Subcutaneous abdominal adipose tissue (tissue), 5 donors: ENCODE measurements at regions not wholly inside any gene's neighbourhood (a gene's known extent, or its start where the extent isn't known, plus 50 kb on each side); places are given as distances from the start of the nearest gene placed in this dataset.
"Not testable (repeated sequence)": the region's sequence is repeated elsewhere in the genome, so short reads cannot be mapped to it uniquely, and the experiment has no call there.

Experiments
- H3K27ac ChIP-seq: one replicate; pipeline ENCODE4 v1.7.0; 2013; ENCODE audit warnings: low read depth, mild to moderate bottlenecking, inconsistent platforms, low read length, moderate library complexity
- H3K27me3 ChIP-seq, 5 donors: one replicate each; pipeline ENCODE4 v1.7.0; 2013; ENCODE audit warnings: low read length in 5 of 5, inconsistent platforms in 1 of 5; ENCODE audit not compliant: control insufficient read depth in 5 of 5, insufficient read depth in 4 of 5
- H3K36me3 ChIP-seq, 5 donors: one replicate each; pipeline ENCODE4 v1.7.0; 2013; ENCODE audit warnings: low read length in 5 of 5; ENCODE audit not compliant: control insufficient read depth in 5 of 5, insufficient read depth in 5 of 5
- H3K4me1 ChIP-seq, 5 donors: one replicate each; pipeline ENCODE4 v1.7.0; 2013; ENCODE audit warnings: low read length in 5 of 5, mild to moderate bottlenecking in 3 of 5, moderate library complexity in 1 of 5; ENCODE audit not compliant: control insufficient read depth in 5 of 5, insufficient read depth in 5 of 5
- H3K4me3 ChIP-seq, 5 donors: one replicate each; pipeline ENCODE4 v1.7.0; 2013; ENCODE audit warnings: low read length in 5 of 5, low read depth in 1 of 5
- H3K9ac ChIP-seq, 5 donors: one replicate each; pipeline ENCODE4 v1.7.0; 2013; ENCODE audit warnings: low read length in 5 of 5, mild to moderate bottlenecking in 4 of 5, moderate library complexity in 3 of 5
- H3K9me3 ChIP-seq, 5 donors: one replicate each; pipeline ENCODE4 v1.7.0; 2013; ENCODE audit warnings: low read length in 5 of 5; ENCODE audit not compliant: control insufficient read depth in 5 of 5
- donor health status: healthy.
- donor health status: healthy.
- donor health status: healthy.
- donor health status: healthy.
- donor health status: healthy.

DNA sequence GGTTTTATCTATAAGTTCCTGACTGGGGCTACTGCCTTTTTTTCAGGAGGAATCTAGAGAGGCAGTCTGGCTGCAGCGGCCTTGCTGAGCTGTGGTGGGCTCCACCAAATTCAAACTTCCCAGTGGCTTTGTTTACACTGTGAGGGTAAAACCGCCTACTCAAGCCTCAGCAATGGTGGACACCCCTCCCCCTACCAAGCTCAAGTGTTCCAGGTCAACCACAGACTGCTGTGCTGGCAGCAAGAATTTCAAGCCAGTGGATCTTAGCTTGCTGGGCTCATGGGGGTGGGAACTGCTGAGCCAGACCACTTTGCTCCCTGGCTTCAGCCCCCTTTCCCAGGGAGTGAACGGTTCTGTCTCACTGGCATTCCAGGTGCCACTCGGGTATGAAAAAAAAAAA is 83.9 kb upstream of the WDR75 start:
- H3K4me1 ChIP-seq, H3K27me3 ChIP-seq, H3K9ac ChIP-seq, H3K9me3 ChIP-seq, H3K36me3 ChIP-seq, H3K4me3 ChIP-seq, H3K27ac ChIP-seq: not testable (repeated sequence)

GRCh38 chr2:189360861-189361260 is 80.4 kb upstream of the WDR75 start:
- H3K27me3 ChIP-seq: no peaks in the 10 kb centered on the region
- peaks cover 0 to 3% (median 0%) of the 10 kb centered on the region in 5 donors for H3K4me1 ChIP-seq
- no peaks in the 10 kb centered on the region for H3K9me3 ChIP-seq
- no peak overlapping the region for H3K4me3 ChIP-seq
- no peak overlapping the region for H3K27ac ChIP-seq
- H3K9ac ChIP-seq: no peak overlapping the region
- H3K36me3 ChIP-seq: no peaks in the 10 kb centered on the region

DNA sequence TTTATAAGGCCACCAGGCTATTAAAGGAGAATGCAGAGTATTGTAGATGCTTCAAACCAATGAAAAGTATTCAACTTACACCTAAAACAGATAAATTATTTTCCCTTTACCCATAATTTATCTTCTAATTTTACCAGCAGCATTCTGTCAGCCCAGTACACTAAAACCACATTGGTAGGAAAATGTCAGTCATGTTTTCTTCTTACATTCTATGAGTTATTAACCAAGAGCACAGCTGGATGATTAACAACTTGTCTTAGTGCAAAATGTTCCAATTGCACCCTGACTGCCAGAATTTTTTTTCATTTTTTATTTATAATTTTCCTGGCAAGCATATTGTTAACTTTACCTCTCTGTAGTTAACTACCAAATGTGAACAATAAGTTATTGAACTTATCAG is 79.0 kb upstream of the WDR75 start:
- H3K9me3 ChIP-seq: no peaks in the 10 kb centered on the region
- peaks cover 0 to 3% (median 0%) of the 10 kb centered on the region in 5 donors for H3K4me1 ChIP-seq
- no peaks in the 10 kb centered on the region for H3K27me3 ChIP-seq
- H3K27ac ChIP-seq: no peak overlapping the region
- H3K36me3 ChIP-seq: no peaks in the 10 kb centered on the region
- no peak overlapping the region for H3K4me3 ChIP-seq
- H3K9ac ChIP-seq: no peak overlapping the region

GRCh38 chr2:189363559-189363958 is 77.7 kb upstream of the WDR75 start:
- Histone ChIP-seq H3K27ac (no peak overlapping the region), H3K27me3 (no peaks in the 10 kb centered on the region), H3K9ac (no peak overlapping the region), H3K36me3 (no peaks in the 10 kb centered on the region), H3K9me3 (no peaks in the 10 kb centered on the region), H3K4me3 (no peak overlapping the region), H3K4me1 (peaks cover 0 to 3% (median 0%) of the 10 kb centered on the region in 5 donors)

DNA sequence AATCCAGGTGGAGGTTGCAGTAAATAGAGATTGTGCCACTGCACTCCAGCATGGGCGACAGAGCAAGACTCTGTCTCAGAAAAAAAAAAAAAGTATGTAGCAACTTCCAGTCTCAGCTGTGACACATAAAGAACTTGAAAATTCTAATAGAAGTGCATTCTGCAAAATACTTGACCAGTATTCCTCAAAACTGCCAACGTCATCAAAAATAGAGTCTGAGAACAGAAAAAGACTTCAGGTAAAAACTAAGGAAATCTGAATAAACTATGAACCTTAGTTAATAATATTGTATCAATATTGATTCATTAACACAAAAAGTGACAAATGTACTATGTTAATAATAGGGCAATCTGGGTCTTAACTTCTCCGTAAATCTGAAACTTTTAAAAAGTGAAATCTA is 76.7 kb upstream of the WDR75 start:
- Histone ChIP-seq H3K4me3 (no peak overlapping the region), H3K9me3 (no peaks in the 10 kb centered on the region), H3K9ac (no peak overlapping the region), H3K27me3 (no peaks in the 10 kb centered on the region), H3K36me3 (no peaks in the 10 kb centered on the region), H3K4me1 (peaks cover 0 to 3% (median 0%) of the 10 kb centered on the region in 5 donors), H3K27ac (no peak overlapping the region)

GRCh38 chr2:189366349-189366748 is 74.9 kb upstream of the WDR75 start:
- peaks cover 0 to 6% (median 3%) of the 10 kb centered on the region in 5 donors for H3K4me1 ChIP-seq
- H3K9ac ChIP-seq: no peak overlapping the region
- H3K4me3 ChIP-seq: no peak overlapping the region
- H3K36me3 ChIP-seq: no peaks in the 10 kb centered on the region
- no peaks in the 10 kb centered on the region for H3K9me3 ChIP-seq
- no peak overlapping the region for H3K27ac ChIP-seq
- H3K27me3 ChIP-seq: no peaks in the 10 kb centered on the region

DNA sequence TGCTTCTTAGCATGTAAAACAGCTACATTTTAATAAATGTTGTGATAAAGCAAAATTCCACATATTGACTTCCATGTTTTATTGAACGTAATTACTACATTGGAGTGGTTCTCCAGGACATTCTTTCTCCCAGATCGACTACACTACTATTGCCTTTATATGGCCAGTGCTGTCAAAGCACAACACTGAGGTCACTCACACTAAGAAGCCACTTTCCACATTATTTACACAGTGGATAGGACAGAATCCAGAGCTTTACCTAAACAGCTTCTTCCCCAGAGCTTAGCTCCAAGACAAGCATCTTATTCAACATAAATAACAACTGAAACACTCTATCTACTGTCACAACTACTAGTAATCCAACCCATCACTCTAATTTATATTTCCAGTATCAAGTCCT is 73.9 kb upstream of the WDR75 start:
- Histone ChIP-seq H3K4me3 (no peak overlapping the region), H3K4me1 (peaks cover 0 to 6% (median 3%) of the 10 kb centered on the region in 5 donors), H3K36me3 (no peaks in the 10 kb centered on the region), H3K9me3 (peaks cover 0 to 2% (median 0%) of the 10 kb centered on the region in 5 donors), H3K27me3 (no peaks in the 10 kb centered on the region), H3K27ac (no peak overlapping the region), H3K9ac (no peak overlapping the region)

GRCh38 chr2:189369566-189369965 is 71.7 kb upstream of the WDR75 start:
- Histone ChIP-seq H3K9ac (no peak overlapping the region), H3K9me3 (peaks cover 0 to 2% (median 0%) of the 10 kb centered on the region in 5 donors), H3K4me1 (peaks cover 0 to 6% (median 0%) of the 10 kb centered on the region in 5 donors), H3K27me3 (no peaks in the 10 kb centered on the region), H3K27ac (no peak overlapping the region), H3K36me3 (no peaks in the 10 kb centered on the region), H3K4me3 (no peak overlapping the region)

GRCh38 chr2:189370719-189371118 is 70.6 kb upstream of the WDR75 start:
- H3K9ac ChIP-seq: no peak overlapping the region
- no peak overlapping the region for H3K27ac ChIP-seq
- peaks cover 0 to 6% (median 0%) of the 10 kb centered on the region in 5 donors for H3K4me1 ChIP-seq
- no peak overlapping the region for H3K4me3 ChIP-seq
- H3K36me3 ChIP-seq: no peaks in the 10 kb centered on the region
- H3K27me3 ChIP-seq: no peaks in the 10 kb centered on the region
- H3K9me3 ChIP-seq: peaks cover 0 to 2% (median 0%) of the 10 kb centered on the region in 5 donors

GRCh38 chr2:189372688-189373257 is 68.5 kb upstream of the WDR75 start:
- Histone ChIP-seq H3K4me1 (peaks cover 0 to 6% (median 0%) of the 10 kb centered on the region in 5 donors), H3K27ac (no peak overlapping the region), H3K27me3 (no peaks in the 10 kb centered on the region), H3K9ac (no peak overlapping the region), H3K4me3 (no peak overlapping the region), H3K36me3 (no peaks in the 10 kb centered on the region), H3K9me3 (peaks cover 0 to 2% (median 0%) of the 10 kb centered on the region in 5 donors)
